Sigmoid colon (tissue), 4 donors: ENCODE measurements at regions not wholly inside any gene's neighbourhood (a gene's known extent, or its start where the extent isn't known, plus 50 kb on each side); places are given as distances from the start of the nearest gene placed in this dataset.

Experiments
- POLR2AphosphoS5 ChIP-seq, 4 donors: sonication (generic); formaldehyde crosslinking; IDR thresholded peaks; one replicate each; pipeline ENCODE4 v1.6.1; 2017; ENCODE audit warnings: antibody characterized with exemption in 4 of 4
- TF ChIP-seq, protein P1 (sequence below), 4 experiments: fragments of 450-650 bp in 3 of 4; fragments of 200-600 bp in 1 of 4; IDR thresholded peaks; one replicate each; pipeline ENCODE4 v1.5.1; 2016 to 2019; ENCODE audit warnings: antibody characterized with exemption in 4 of 4, mild to moderate bottlenecking in 3 of 4, moderate library complexity in 2 of 4

DNA sequence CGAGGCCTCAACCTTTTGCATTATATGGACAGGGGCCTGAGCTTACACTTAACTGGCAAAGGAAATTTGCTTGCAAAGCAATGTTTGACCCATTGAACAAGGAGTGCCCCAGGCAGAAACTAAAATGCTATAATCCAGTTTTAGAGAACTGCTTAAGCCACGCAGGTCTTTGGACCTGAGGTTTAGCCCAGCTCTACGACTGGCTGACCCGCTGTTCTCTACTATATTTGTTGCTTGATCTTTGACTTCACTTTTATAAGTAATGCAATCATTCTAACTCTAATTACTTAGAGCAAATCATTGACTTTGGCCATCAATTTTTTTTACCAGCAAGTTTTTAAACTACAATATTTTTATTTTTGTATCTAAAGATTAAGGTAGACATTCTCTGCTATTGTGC, 268.8 kb downstream of the MREG start:
- TF ChIP-seq, protein P1, sequence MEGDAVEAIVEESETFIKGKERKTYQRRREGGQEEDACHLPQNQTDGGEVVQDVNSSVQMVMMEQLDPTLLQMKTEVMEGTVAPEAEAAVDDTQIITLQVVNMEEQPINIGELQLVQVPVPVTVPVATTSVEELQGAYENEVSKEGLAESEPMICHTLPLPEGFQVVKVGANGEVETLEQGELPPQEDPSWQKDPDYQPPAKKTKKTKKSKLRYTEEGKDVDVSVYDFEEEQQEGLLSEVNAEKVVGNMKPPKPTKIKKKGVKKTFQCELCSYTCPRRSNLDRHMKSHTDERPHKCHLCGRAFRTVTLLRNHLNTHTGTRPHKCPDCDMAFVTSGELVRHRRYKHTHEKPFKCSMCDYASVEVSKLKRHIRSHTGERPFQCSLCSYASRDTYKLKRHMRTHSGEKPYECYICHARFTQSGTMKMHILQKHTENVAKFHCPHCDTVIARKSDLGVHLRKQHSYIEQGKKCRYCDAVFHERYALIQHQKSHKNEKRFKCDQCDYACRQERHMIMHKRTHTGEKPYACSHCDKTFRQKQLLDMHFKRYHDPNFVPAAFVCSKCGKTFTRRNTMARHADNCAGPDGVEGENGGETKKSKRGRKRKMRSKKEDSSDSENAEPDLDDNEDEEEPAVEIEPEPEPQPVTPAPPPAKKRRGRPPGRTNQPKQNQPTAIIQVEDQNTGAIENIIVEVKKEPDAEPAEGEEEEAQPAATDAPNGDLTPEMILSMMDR (IDR thresholded peaks at IDR 0.05), result no peak
- TF ChIP-seq POLR2AphosphoS5 (IDR thresholded peaks at IDR 0.05), result no peak
